Endothelial cell (in vitro differentiated cells): ENCODE measurements at regions not wholly inside any gene's neighbourhood (a gene's known extent, or its start where the extent isn't known, plus 50 kb on each side); places are given as distances from the start of the nearest gene placed in this dataset.

Experiments
- DNase-seq: peaks from one replicate; pipeline ENCODE4 v3.0.0; 2021; ENCODE audit warnings: low spot score
- H3K27ac Mint-ChIP-seq: one replicate; pipeline ENCODE4 v1.8.0; 2021; ENCODE audit warnings: mixed read lengths, inconsistent platforms; ENCODE audit not compliant: unreplicated experiment
- H3K27me3 Mint-ChIP-seq: one replicate; pipeline ENCODE4 v1.8.0; 2021; ENCODE audit warnings: mild to moderate bottlenecking, moderate library complexity, mixed read lengths, inconsistent platforms; ENCODE audit not compliant: unreplicated experiment
- H3K36me3 Mint-ChIP-seq: one replicate; pipeline ENCODE4 v1.8.0; 2021; ENCODE audit warnings: mild to moderate bottlenecking, low read depth, mixed read lengths, inconsistent platforms; ENCODE audit not compliant: unreplicated experiment
- H3K4me1 Mint-ChIP-seq: one replicate; pipeline ENCODE4 v1.8.0; 2021; ENCODE audit warnings: mild to moderate bottlenecking, mixed read lengths, inconsistent platforms; ENCODE audit not compliant: unreplicated experiment
- H3K4me3 Mint-ChIP-seq: one replicate; pipeline ENCODE4 v1.8.0; 2021; ENCODE audit warnings: mild to moderate bottlenecking, mixed read lengths, inconsistent platforms; ENCODE audit not compliant: unreplicated experiment
- H3K9me3 Mint-ChIP-seq: one replicate; pipeline ENCODE4 v1.8.0; 2021; ENCODE audit warnings: mixed read lengths, inconsistent platforms; ENCODE audit not compliant: unreplicated experiment
- CTCF ChIP-seq: fragments of 200-600 bp; sonication (generic); IDR thresholded peaks from one replicate; pipeline ENCODE4 v1.5.0; 2021; ENCODE audit warnings: antibody characterized with exemption; ENCODE audit not compliant: unreplicated experiment

- DNase-seq, result no peak
- TF ChIP-seq CTCF, result no peak
- no peaks in the 10 kb centered on the region for H3K4me1 Mint-ChIP-seq
- no peak overlapping the region for H3K4me3 Mint-ChIP-seq
- H3K9me3 Mint-ChIP-seq, result peaks cover under 1% of the 10 kb centered on the region
- H3K27me3 Mint-ChIP-seq, result no peaks in the 10 kb centered on the region
- H3K36me3 Mint-ChIP-seq, result no peaks in the 10 kb centered on the region
- no peak overlapping the region for H3K27ac Mint-ChIP-seq
Measured at GRCh38 chr4:45946699-45947098, 177.2 kb downstream of the GABRG1 start.

GRCh38 chr4:45944000-45944399 lies 179.9 kb downstream of the GABRG1 start:
- Mint-ChIP-seq H3K27ac (no peak overlapping the region), H3K4me1 (no peaks in the 10 kb centered on the region), H3K9me3 (peaks cover 7% of the 10 kb centered on the region), H3K36me3 (no peaks in the 10 kb centered on the region), H3K4me3 (no peak overlapping the region), H3K27me3 (no peaks in the 10 kb centered on the region)
- TF ChIP-seq CTCF, result no peak
- DNase-seq, result no peak

GRCh38 chr4:45939056-45939455 lies 184.8 kb downstream of the GABRG1 start:
- Mint-ChIP-seq H3K36me3 (no peaks in the 10 kb centered on the region), H3K27me3 (no peaks in the 10 kb centered on the region), H3K27ac (no peak overlapping the region), H3K4me3 (no peak overlapping the region), H3K9me3 (peaks cover 11% of the 10 kb centered on the region), H3K4me1 (no peaks in the 10 kb centered on the region)
- TF ChIP-seq CTCF, result no peak
- DNase-seq, result no peak

GRCh38 chr4:45931154-45931553 lies 192.7 kb downstream of the GABRG1 start:
- Mint-ChIP-seq H3K36me3 (no peaks in the 10 kb centered on the region), H3K4me1 (no peaks in the 10 kb centered on the region), H3K27me3 (peaks cover 1% of the 10 kb centered on the region), H3K9me3 (peaks cover 4% of the 10 kb centered on the region), H3K4me3 (no peak overlapping the region), H3K27ac (no peak overlapping the region)
- no peak for TF ChIP-seq CTCF
- DNase-seq, result no peak

- H3K4me1 Mint-ChIP-seq, result no peaks in the 10 kb centered on the region
- no peak overlapping the region for H3K27ac Mint-ChIP-seq
- peaks cover 1% of the 10 kb centered on the region for H3K27me3 Mint-ChIP-seq
- DNase-seq, result no peak
- no peak overlapping the region for H3K4me3 Mint-ChIP-seq
- no peak for TF ChIP-seq CTCF
- peaks cover 4% of the 10 kb centered on the region for H3K9me3 Mint-ChIP-seq
- H3K36me3 Mint-ChIP-seq, result no peaks in the 10 kb centered on the region
Measured at GRCh38 chr4:45927641-45928040, 196.2 kb downstream of the GABRG1 start.
